ENCODE measurements at regions not wholly inside any gene's neighbourhood (a gene's known extent, or its start where the extent isn't known, plus 50 kb on each side); places are given as distances from the start of the nearest gene placed in this dataset.
"Not testable (repeated sequence)": the region's sequence is repeated elsewhere in the genome, so short reads cannot be mapped to it uniquely, and the experiment has no call there.

GRCh38 chr16:88128556-88128955 is 177.3 kb downstream of the BANP start:
- no peak for TF ChIP-seq RAD21 (conservative IDR thresholded peaks at IDR 0.05 in 1 of 2, IDR thresholded peaks at IDR 0.05 in 1 of 2)
- no peak for TF ChIP-seq E2F6 (IDR thresholded peaks at IDR 0.05; ENCODE audit: borderline replicate concordance, low read depth)
- no peak for TF ChIP-seq ZSCAN20 (CRISPR knock-in tag; IDR thresholded peaks at IDR 0.05)
- no peak for TF ChIP-seq ELK1 (IDR thresholded peaks at IDR 0.05; ENCODE audit: low read depth, low read length)
- no peak for TF ChIP-seq JUN (IDR thresholded peaks at IDR 0.05)
- TF ChIP-seq CTCF (IDR thresholded peaks at IDR 0.05) = no peak
- TF ChIP-seq CBX2 (IDR thresholded peaks at IDR 0.05; ENCODE audit: borderline replicate concordance, low read depth) = no peak
- TF ChIP-seq RCOR1 (IDR thresholded peaks at IDR 0.05; ENCODE audit: low read depth, low read length) = no peak
- TF ChIP-seq MAZ (IDR thresholded peaks at IDR 0.05; ENCODE audit: borderline replicate concordance, low read depth, low read length) = no peak
- TF ChIP-seq ZC3H11A (IDR thresholded peaks at IDR 0.05) = no peak
- TF ChIP-seq SMC3 (IDR thresholded peaks at IDR 0.05) = no peak
- TF ChIP-seq BCL3 (IDR thresholded peaks at IDR 0.05) = no peak
- TF ChIP-seq KDM1A (IDR thresholded peaks at IDR 0.05; ENCODE audit: low read depth) = no peak
- TF ChIP-seq ATOH8 (CRISPR knock-in tag; IDR thresholded peaks at IDR 0.05; ENCODE audit: low read depth) = no peak
- TF ChIP-seq RNF2 (IDR thresholded peaks at IDR 0.05; ENCODE audit: borderline replicate concordance, low read depth) = no peak
- no peak for TF ChIP-seq RARB (CRISPR knock-in tag; IDR thresholded peaks at IDR 0.05)
- TF ChIP-seq NR3C1 (IDR thresholded peaks at IDR 0.05) = no peak
- TF ChIP-seq FOSL2 (IDR thresholded peaks at IDR 0.05) = no peak
- TF ChIP-seq FOSL2 (CRISPR knock-in tag; IDR thresholded peaks at IDR 0.05) = no peak
- TF ChIP-seq CBX8 (IDR thresholded peaks at IDR 0.05) = no peak
- no peak overlapping the region for H3K4me3 ChIP-seq
- no peak for DNase-seq (ENCODE audit: low read depth in 1 of 2, low spot score in 1 of 2)
- H3K9me3 ChIP-seq = no peaks in the 10 kb centered on the region
- H3K4me2 ChIP-seq = no peak overlapping the region
- CTCF ChIA-PET = interaction anchor here (1.2 kb wide), 1 partner anchor 310 kb away, joined by 4 read pairs; no protein-coding TSS in a partner anchor
- H3K4me1 ChIP-seq = no peaks in the 10 kb centered on the region
- 74% methylated on average over 8 of the region's 8 CpGs for WGBS (ENCODE audit: missing lambda C conversion rate)
- ATAC-seq = no peak
- H3K27ac ChIP-seq = no peak overlapping the region
- no peak for FAIRE-seq
- POLR2A ChIA-PET = no interaction called here

GRCh38 chr16:88129133-88129532 is 177.9 kb downstream of the BANP start:
- CTCF ChIA-PET = interaction anchor here (1.2 kb wide), 1 partner anchor 309 kb away, joined by 4 read pairs; no protein-coding TSS in a partner anchor
- POLR2A ChIA-PET; H3K4me3 ChIP-seq; FAIRE-seq; H3K4me1 ChIP-seq; ATAC-seq; DNase-seq (ENCODE audit: low read depth in 1 of 2, low spot score in 1 of 2); H3K4me2 ChIP-seq; H3K9me3 ChIP-seq; H3K27ac ChIP-seq: not testable (repeated sequence)
- 68% methylated on average over 13 of the region's 13 CpGs for whole genome bisulfite sequencing (ENCODE audit: missing lambda C conversion rate)
